NCI-H2171 treated with DMSO at 0.1 percent for 48 hours (cell line): ENCODE measurements at regions not wholly inside any gene's neighbourhood (a gene's known extent, or its start where the extent isn't known, plus 50 kb on each side); places are given as distances from the start of the nearest gene placed in this dataset.

Experiments
- DNase-seq: peaks from one replicate; lab custom pipeline; 2025; lab: John Stamatoyannopoulos, UW

DNA sequence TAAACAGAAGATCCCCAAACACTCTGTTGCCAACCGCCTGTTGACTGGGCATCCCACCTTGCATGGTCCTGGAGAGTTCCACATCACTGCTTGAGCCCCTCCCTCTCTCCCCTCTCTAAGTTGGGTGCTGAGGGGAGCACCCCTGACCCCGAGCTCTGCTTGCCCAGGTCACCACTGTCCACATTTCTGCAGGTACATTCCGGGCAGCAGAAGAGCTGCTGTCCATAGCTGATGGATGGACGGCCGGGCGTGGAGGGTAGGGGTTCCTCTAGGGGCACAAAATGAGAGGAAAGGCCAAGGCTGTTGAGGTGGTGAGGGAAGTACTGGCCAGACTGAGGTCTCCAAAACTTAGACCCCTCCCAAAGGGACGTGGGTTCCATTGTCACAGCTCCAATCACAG is 227.4 kb upstream of the PPP2R2D start:
- no peak for DNase-seq

DNA sequence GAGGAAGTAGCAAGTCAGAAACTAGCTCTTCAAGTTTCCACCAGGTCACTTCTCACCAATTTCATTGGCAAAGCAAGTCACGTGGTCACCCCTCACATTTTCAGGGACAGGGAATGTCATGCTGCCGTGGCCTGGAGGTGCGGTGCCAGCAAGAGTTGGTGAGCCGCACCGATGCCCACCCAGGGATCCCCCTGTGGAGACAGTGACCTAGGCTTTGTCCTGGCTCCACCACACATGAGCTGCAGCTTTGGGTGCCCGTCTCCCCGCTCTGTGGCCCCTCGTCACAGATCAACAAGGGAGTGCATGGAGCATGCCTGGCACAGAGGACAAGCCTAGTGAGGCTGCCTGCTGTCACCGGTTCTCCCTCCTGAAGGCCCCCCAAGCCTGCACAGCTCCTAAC is 226.7 kb upstream of the PPP2R2D start:
- no peak for DNase-seq

DNA sequence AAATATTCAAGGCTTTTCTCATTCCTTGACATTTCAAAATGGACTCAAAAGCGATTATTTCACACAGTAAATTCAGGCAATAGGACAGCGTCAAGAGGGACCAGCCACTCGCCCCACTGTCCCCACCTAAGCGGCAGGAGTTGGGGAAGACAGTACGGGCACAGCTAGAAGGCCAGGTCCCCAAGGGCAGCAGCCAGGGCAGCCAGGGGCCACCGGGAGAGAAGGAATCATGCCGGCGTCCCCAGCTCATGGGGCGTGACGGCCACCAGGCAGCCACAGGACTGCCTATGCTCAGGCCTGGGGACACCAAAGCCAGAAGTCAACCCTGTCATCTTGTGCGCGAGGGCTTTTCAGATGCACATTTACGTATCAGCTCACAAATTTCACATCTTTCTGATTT is 225.7 kb upstream of the PPP2R2D start:
- no peak for DNase-seq

- no peak for DNase-seq
Measured at GRCh38 chr10:131676046-131676799, 224.6 kb upstream of the PPP2R2D start.

DNA sequence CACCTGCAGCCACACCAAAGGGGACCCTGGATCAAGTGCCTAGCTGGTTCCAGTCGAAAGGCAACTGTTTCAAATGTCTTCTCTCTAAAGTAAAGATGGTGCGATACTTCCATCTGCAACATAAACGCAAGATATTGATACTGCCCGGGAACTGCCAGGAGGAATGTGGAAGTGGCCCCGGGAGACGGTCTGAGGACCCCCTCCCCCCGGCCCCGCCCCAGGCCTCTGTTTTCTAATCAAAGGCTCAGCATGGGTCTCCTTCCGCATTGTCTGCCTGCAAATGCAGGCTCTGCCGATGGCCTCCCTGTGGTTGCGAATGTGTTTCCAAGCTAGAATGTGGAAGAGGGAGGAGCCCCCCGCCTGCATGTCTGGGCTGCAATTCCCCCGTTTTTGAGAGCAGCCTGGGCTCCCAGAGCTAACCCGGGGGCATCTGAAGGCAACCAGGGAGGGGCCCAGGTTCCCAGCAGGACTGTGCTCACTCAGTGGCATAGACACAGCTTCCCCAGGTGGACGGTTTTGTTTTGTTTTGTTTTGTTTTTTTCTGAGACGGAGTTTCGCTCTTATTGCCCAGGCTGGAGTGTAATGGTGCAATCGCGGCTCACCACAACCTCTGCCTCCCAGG is 223.9 kb upstream of the PPP2R2D start:
- DNase-seq = no peak

- DNase-seq = no peak
Measured at GRCh38 chr10:131677671-131678070, 223.1 kb upstream of the PPP2R2D start.

GRCh38 chr10:131678171-131678570 is 222.6 kb upstream of the PPP2R2D start:
- no peak for DNase-seq

- no peak for DNase-seq
Measured at GRCh38 chr10:131678613-131679012, 222.2 kb upstream of the PPP2R2D start.

- no peak for DNase-seq
Measured at GRCh38 chr10:131679926-131680325, 220.9 kb upstream of the PPP2R2D start.

DNA sequence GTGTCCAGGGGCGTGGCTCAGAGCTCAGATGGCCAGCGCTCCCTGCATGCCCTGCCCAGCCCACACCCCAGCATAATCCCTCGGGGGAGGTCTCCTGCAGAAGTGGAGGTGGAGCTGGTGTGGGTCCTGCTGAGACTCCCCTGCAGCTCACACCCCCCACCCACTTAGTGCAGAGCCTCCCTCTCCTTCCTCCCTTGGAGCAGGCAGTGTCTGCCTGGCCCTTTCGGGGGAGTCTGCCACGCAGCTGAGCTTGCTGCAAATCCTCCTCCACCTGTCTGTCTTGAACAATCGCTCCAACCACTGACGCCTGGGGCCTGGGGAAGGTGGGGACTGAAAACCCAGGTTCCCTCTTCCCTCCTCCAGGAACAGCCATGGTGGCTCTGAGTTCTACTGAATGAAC is 219.7 kb upstream of the PPP2R2D start:
- no peak for DNase-seq

DNA sequence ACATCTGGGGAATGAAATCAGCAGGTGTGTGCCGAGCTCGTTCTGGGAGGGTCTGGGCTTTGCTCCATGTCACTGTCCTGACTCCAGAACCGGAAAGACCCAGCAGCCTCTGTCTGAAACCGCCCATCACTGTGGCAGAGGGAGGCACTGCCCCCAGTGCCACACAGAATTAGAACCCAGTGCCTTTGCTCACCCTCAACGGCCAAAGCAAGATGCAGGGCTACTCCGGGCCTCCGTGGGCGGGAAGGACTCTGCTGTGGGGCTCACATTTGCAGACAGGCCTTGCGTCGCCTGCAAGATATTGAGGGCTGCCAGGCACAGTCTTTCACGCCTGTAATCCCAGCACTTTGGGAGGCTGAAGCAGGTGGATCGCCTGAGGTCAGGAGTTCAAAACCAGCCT is 219.2 kb upstream of the PPP2R2D start:
- DNase-seq = no peak

DNA sequence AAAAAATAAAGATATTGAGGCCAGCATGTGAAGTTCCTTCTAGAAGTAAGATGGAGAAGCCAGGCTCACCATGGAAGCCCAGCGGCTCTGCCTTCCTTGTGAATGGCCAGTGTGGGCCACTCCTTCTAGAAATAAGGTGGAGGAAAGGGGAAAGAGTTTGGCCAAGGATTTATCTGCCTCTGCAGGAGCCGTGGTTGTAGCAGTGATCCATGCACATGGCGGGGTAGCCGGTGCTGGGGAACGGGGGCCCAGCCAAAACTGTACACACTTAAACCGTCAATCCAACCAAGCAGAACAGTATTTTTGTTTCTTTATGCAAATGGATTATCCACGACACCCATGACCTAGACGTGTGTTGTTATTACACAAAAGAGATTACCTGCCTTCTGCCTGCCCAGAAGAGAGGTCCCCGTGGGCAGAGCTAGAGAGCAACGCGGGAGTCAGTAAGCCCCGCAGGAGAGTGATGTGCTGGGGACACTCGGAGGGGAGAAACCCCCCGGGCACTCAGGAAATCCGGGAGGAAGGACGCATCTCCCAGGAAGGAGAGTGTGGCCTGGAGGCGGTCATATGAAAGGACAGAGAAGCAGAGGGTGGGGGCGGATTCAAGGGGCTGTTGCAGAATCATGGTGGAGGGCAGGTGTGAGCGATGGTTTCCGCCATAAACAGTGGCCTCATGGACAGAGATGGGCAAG is 218.4 kb upstream of the PPP2R2D start:
- DNase-seq = no peak

DNA sequence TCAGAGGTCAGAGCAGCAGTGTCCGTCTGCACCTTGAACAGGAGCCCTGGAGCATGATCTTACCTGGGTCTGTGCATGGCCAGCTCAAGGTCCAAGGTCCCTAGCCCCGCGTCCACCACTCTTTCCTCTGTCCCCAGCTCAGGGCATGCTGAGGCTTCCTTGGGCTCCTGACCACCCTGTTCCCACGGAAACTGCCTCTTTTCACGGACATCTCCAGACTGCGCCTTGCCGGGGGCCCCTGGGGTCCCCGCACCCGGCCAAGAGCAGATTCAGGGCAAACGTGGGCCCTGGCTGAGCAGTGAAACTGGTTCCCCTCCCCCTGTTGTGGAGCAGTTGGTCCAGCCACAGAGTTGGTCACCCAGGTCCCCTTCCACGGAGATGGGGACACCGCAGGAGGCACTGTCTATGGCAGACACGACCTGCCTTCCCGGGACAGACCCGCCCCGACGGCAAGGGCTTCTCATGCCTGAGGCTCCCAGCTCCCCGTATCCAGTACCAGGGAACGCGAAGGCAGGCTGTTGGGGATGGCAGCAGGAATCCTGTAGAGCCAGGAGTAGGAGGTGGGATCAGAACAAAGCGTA is 217.4 kb upstream of the PPP2R2D start:
- DNase-seq = no peak

DNA sequence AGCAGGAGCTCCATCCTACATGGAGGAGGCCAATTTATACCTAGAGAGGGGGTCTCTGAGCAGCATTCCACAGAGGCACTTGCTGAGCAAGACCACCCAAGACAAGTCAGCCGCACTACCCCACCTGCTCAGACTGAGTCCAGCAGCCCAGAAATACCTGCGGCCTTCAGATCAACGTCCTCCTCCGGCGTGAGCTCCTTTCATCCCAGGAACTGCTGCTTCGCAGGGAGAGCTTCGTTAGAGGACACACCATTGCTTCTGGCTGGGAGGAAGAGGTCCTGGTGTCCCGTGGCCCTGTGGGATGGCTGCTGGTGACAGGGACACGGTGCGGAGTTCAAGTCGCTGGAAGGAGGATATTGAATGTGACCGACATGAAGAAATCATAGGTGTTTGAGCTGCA is 216.9 kb upstream of the PPP2R2D start:
- no peak for DNase-seq

GRCh38 chr10:131685007-131685406 is 215.8 kb upstream of the PPP2R2D start:
- DNase-seq = no peak

DNA sequence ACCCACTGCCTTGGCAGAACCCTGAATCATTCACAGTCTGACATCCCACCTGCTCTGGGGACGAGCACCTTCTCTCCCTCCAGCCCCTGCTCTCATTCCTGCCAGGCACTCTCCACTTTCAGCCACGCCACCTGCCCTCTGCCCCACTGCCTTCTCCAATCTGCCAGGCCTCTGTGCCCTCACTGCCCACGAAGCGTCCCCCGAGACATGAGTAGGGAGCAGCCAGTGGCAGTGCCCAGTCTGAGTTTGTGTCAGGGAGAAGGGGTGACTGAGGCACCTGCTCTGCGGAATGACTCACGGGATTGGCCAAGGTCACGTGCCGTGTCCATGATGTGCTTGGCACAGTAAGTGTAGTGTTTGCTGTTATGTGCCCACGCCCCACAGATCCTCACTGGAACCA is 215.2 kb upstream of the PPP2R2D start:
- no peak for DNase-seq

DNA sequence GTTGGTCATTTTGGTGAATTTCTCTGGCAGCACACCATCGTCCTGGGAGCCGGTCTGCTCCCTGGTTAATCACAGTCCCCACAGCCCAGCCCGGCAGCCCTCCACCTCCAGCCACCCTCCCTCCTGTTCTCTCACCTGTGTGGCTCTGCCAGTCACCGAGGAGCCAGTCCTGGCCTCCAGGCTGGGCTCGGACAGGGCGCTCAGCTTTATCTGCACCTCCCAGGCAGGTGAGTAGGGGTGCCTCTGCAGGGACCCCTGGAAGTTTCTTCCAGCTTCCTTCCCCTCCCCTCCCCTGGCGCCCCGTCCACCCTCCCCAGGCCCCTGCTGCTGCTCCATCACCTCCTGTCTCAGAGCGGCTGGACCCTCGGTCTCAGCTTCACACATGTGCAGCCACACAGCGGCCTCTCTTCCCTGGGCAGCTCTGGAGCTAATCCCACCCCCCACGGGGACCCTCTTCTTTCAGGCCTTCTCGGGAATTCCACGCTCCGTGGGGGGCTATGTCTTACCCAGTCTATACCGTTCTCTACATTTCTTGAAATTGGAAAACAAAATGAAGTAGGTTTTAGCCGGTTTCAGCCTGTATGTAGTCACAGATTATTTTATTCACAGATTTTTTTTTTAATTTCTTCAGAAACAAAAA is 213.9 kb upstream of the PPP2R2D start:
- no peak for DNase-seq

DNA sequence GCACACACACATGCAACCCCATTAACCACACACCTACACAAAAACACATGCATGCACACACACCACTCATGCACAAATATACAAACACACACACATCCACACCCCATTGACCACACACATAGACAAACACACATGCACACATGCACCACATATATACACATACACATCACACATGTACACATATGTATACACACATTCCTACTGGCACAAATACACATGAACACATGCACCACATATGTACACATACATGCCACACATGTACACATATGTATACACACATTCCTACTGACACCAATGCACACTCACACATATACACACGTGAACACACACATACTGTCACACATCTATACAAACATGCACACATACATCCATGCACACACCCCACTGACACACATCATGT is 212.5 kb upstream of the PPP2R2D start:
- no peak for DNase-seq

DNA sequence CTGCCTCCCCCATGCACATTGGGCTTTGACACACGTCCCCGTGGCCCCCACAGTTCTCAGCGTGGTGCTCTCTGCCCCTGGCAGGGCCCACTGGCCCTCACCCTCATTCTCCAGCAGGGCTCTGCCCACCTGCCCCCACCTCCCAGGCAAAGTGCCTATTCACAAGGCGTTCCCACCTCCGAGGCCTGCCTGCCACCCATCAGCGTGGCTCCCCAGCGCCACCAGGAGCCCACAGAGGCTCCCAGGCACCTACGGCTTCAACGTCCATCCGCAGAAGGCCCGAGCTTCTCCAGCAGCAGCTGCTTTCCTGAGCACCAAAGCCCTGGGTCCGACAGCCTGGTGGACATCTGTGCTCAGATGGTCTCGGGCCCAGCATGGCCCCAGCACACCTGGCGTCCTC is 211.8 kb upstream of the PPP2R2D start:
- DNase-seq = no peak

DNA sequence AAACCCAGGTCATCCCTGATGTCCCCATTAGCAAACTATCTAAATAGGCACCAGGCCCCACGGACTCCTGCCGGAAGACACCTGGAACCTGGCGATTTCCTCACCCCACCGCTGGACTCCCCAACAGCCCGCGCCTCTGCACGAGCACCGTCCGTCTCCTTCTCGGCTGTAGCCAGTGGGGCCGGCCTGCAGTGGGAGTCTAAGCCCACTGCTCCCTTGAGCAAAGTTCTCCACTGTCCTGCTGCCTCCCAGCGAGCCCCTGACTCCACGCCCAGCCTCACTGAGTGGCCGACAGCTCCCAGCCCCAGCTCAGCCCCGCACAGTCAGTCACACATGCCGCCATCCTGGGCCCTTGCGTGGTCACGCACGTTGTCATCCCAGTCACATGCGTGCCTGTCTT is 211.3 kb upstream of the PPP2R2D start:
- DNase-seq = no peak

DNA sequence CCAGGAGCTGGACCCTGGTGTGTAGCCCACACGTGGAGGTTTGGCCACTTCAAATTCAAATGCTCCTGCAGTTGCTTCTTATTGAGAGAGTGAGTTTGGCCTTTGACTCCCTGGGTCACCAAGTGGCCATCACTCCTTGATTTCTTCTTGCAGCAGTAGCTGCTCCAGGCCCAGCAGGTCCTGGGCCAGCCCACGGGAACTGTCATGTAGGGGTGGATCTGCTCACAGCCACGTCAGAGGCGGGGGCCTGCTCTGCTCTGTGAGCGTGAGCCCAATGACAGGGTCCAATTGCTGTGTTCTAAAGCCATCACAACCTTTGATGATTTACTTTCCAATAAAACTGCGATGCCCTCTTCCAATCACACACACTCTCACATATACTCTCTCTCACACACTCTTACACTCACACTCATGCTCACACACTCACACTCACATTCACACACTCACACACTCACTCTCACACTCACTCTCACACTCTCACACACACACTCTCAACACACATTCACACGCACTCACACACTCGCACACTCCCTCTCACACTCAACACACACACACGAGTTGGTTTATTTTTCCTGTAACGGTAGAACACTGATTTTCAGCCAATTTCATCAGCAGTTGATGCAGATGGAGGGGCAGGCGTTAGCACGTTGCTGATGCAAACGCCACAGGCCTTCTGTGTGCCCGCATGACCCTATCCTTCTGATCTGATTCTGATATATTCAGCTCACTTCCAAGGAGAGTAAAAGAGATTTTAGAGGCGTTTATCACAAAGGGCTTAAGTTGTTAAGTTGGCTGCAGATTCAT is 210.7 kb upstream of the PPP2R2D start:
- DNase-seq = no peak

DNA sequence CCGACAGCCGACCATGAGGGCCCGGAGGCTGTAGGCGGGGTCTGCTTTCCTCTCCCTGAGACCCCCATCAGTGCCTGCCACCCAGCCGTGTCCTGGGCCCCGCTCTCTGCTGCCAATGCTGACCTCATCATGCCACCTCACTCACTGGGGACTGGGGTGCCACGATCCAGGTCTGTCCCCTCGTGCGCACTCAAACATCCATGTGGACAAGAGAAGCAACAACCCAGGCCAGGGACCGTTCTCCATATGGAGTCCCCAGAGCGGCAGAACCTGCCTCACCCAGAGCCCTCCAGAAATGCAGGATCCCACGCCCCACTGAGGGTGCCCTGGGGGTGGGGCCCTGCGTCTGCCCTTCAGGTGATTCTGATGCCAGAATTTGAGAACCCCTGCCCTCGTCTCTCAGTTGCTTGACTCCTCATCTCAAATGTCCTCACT is 210.0 kb upstream of the PPP2R2D start:
- no peak for DNase-seq
